H1 (cell line): ENCODE measurements at regions not wholly inside any gene's neighbourhood (a gene's known extent, or its start where the extent isn't known, plus 50 kb on each side); places are given as distances from the start of the nearest gene placed in this dataset.

ENCODE experiments used
- CTCF ChIA-PET: fragments of 300-600 bp; sonication (Branson Sonifier 250); formaldehyde crosslinking; loops from one replicate; lab custom pipeline; 2021; ENCODE audit not compliant: partially characterized antibody; lab: Charles Lee
- POLR2A ChIA-PET: fragments of 300-600 bp; sonication (Branson Sonifier 250); formaldehyde crosslinking; loops from one replicate; lab custom pipeline; 2021; ENCODE audit warnings: inconsistent platforms; ENCODE audit not compliant: partially characterized antibody; lab: Charles Lee
- DNase-seq, 2 experiments: peaks; one replicate each; pipeline versions ENCODE4 v3.0.0 to v3.0.0-alpha.2; 2010 to 2022; ENCODE audit warnings: low spot score in 2 of 2, low read depth in 1 of 2, mixed read lengths in 1 of 2
- FAIRE-seq: peaks from 2 replicates; lab custom pipeline; 2011; peaks lifted over from hg19 to GRCh38; lab: Jason Lieb, UNC
- H2AFZ ChIP-seq: 2 replicates; pipeline ENCODE4 v1.8.1; 2012; ENCODE audit warnings: low read length, inconsistent platforms
- H2AK5ac ChIP-seq: 2 replicates; pipeline ENCODE4 v1.6.1; 2013; ENCODE audit warnings: low read depth, low read length
- H2BK120ac ChIP-seq: replicated peaks from 2 replicates; pipeline ENCODE3; 2013; ENCODE audit warnings: low read depth, low read length, inconsistent platforms
- H2BK12ac ChIP-seq: 2 replicates; pipeline ENCODE4 v1.6.1; 2013; ENCODE audit warnings: low read depth, low read length
- H2BK15ac ChIP-seq: 2 replicates; pipeline ENCODE4 v1.6.1; 2013; ENCODE audit warnings: low read length
- H2BK20ac ChIP-seq: 2 replicates; pipeline ENCODE4 v1.6.1; 2013; ENCODE audit warnings: low read length
- H2BK5ac ChIP-seq: 2 replicates; pipeline ENCODE4 v1.6.1; 2013; ENCODE audit warnings: low read depth, low read length
- H3K14ac ChIP-seq: 2 replicates; pipeline ENCODE4 v1.6.1; 2013; ENCODE audit warnings: inconsistent platforms; ENCODE audit not compliant: insufficient read length
- H3K18ac ChIP-seq: 2 replicates; pipeline ENCODE4 v1.6.1; 2013; ENCODE audit warnings: low read length; ENCODE audit errors: extremely low read depth
- H3K23ac ChIP-seq: 2 replicates; pipeline ENCODE4 v1.6.1; 2013; ENCODE audit warnings: inconsistent platforms; ENCODE audit not compliant: insufficient read length
- H3K23me2 ChIP-seq: 2 replicates; pipeline ENCODE4 v1.6.1; 2013; ENCODE audit warnings: low read depth, low read length
- H3K27ac ChIP-seq: 2 replicates; pipeline ENCODE4 v1.6.1; 2011; ENCODE audit warnings: low read depth, low read length, inconsistent platforms
- H3K27me3 ChIP-seq, 4 experiments: replicated peaks in 1 of 4; 1 replicate in 1 of 4; 2 replicates in 3 of 4; pipeline versions ENCODE4 v1.6.1 to v1.8.1; 2011 to 2013; ENCODE audit warnings: low read length in 3 of 4, mild to moderate bottlenecking in 3 of 4, inconsistent platforms in 2 of 4, mixed read lengths in 2 of 4, moderate library complexity in 1 of 4; ENCODE audit not compliant: control insufficient read depth in 3 of 4, insufficient read depth in 3 of 4; ENCODE audit errors: extremely low read depth in 1 of 4
- H3K36me3 ChIP-seq, 4 experiments: 2 replicates each; pipeline versions ENCODE4 v1.6.1 to v1.8.1; 2011 to 2013; ENCODE audit warnings: mild to moderate bottlenecking in 4 of 4, low read length in 3 of 4, moderate library complexity in 2 of 4, control low read depth in 1 of 4, inconsistent platforms in 1 of 4; ENCODE audit not compliant: insufficient read depth in 4 of 4, control insufficient read depth in 2 of 4
- H3K4ac ChIP-seq: replicated peaks from 2 replicates; pipeline ENCODE3; 2013; ENCODE audit warnings: low read length, low read depth, mixed read lengths, inconsistent platforms; ENCODE audit not compliant: insufficient read length
- H3K4me1 ChIP-seq, 4 experiments: replicated peaks in 1 of 4; 1 replicate in 1 of 4; 2 replicates in 3 of 4; pipeline versions ENCODE4 v1.6.1 to v1.8.1; 2011 to 2013; ENCODE audit warnings: low read length in 3 of 4, inconsistent platforms in 2 of 4, mixed read lengths in 1 of 4; ENCODE audit not compliant: insufficient read depth in 4 of 4, control insufficient read depth in 3 of 4
- H3K4me2 ChIP-seq, 2 experiments: 2 replicates each; pipeline versions ENCODE4 v1.6.1 to v1.8.1; 2011 to 2013; ENCODE audit warnings: low read depth in 2 of 2, low read length in 2 of 2, control low read depth in 1 of 2, inconsistent platforms in 1 of 2, mild to moderate bottlenecking in 1 of 2; ENCODE audit not compliant: insufficient read depth in 1 of 2
- H3K4me3 ChIP-seq, 4 experiments: fragments of 200-600, 300-600 bp in 1 of 4; sonication (generic), shearing (Covaris generic), sonication (Bioruptor Twin) in 1 of 4; 2 replicates each; pipeline versions ENCODE4 v1.5.1 to v1.8.1; 2011 to 2016; ENCODE audit warnings: low read length in 4 of 4, low read depth in 3 of 4, control low read depth in 2 of 4, inconsistent platforms in 2 of 4, mild to moderate bottlenecking in 2 of 4, mixed read lengths in 1 of 4, moderate library complexity in 1 of 4; ENCODE audit not compliant: insufficient read depth in 2 of 4; ENCODE audit errors: extremely low read depth in 1 of 4
- H3K56ac ChIP-seq: replicated peaks from 2 replicates; pipeline ENCODE3; 2013; ENCODE audit warnings: low read depth, mild to moderate bottlenecking, mixed read lengths, low read length, inconsistent platforms; ENCODE audit not compliant: insufficient read length
- H3K79me1 ChIP-seq: 2 replicates; pipeline ENCODE4 v1.6.1; 2013; ENCODE audit warnings: low read depth, low read length, control low read depth
- H3K79me2 ChIP-seq, 2 experiments: 2 replicates each; pipeline versions ENCODE4 v1.6.1 to v1.8.1; 2012 to 2013; ENCODE audit warnings: low read length in 2 of 2, mild to moderate bottlenecking in 2 of 2, inconsistent platforms in 1 of 2; ENCODE audit not compliant: insufficient read depth in 2 of 2, control insufficient read depth in 1 of 2
- H3K9ac ChIP-seq, 4 experiments: replicated peaks in 1 of 4; 1 replicate in 1 of 4; 2 replicates in 3 of 4; pipeline versions ENCODE4 v1.6.1 to v1.8.1; 2011 to 2013; ENCODE audit warnings: low read depth in 3 of 4, low read length in 3 of 4, control low read depth in 2 of 4, mild to moderate bottlenecking in 2 of 4, moderate library complexity in 2 of 4, inconsistent platforms in 1 of 4; ENCODE audit errors: extremely low read depth in 1 of 4
- H3K9me3 ChIP-seq, 2 experiments: 2 replicates each; pipeline versions ENCODE4 v1.6.1 to v1.8.1; 2012 to 2013; ENCODE audit warnings: mild to moderate bottlenecking in 2 of 2, moderate library complexity in 2 of 2, control low read depth in 1 of 2, inconsistent platforms in 1 of 2, low read depth in 1 of 2, low read length in 1 of 2, mixed read lengths in 1 of 2; ENCODE audit not compliant: insufficient read depth in 2 of 2
- H4K20me1 ChIP-seq, 2 experiments: replicated peaks in 1 of 2; 2 replicates each; pipeline versions ENCODE3 to v1.8.1; 2011 to 2013; ENCODE audit warnings: inconsistent platforms in 2 of 2, low read length in 2 of 2, mild to moderate bottlenecking in 1 of 2; ENCODE audit not compliant: insufficient read depth in 2 of 2, control insufficient read depth in 1 of 2
- H4K5ac ChIP-seq: 2 replicates; pipeline ENCODE4 v1.6.1; 2013; ENCODE audit warnings: low read length, low read depth, mixed read lengths, inconsistent platforms; ENCODE audit not compliant: insufficient read length
- H4K8ac ChIP-seq: 2 replicates; pipeline ENCODE4 v1.8.0; 2013; ENCODE audit warnings: mild to moderate bottlenecking, moderate library complexity, low read length, inconsistent platforms; ENCODE audit not compliant: insufficient read depth; ENCODE audit errors: extremely low read depth
- H4K91ac ChIP-seq: replicated peaks from 2 replicates; pipeline ENCODE3; 2013; ENCODE audit warnings: low read length, mixed read lengths, inconsistent platforms; ENCODE audit not compliant: insufficient read length
- BRCA1 ChIP-seq: IDR thresholded peaks from 2 replicates; pipeline ENCODE4 v1.6.1; 2012; ENCODE audit warnings: low read depth, low read length, improper control_type of control experiment
- CEBPB ChIP-seq: IDR thresholded peaks from 2 replicates; pipeline ENCODE4 v1.6.1; 2012; ENCODE audit warnings: low read depth, low read length
- CTBP2 ChIP-seq: IDR thresholded peaks from 2 replicates; pipeline ENCODE4 v1.7.0; 2011; ENCODE audit warnings: borderline replicate concordance, mild to moderate bottlenecking, moderate library complexity, mixed read lengths, low read length; ENCODE audit not compliant: insufficient read depth, insufficient read length
- HDAC2 ChIP-seq, 2 experiments: fragments of 300-600 bp in 1 of 2; sonication (generic) in 1 of 2; IDR thresholded peaks; 2 replicates each; pipeline ENCODE4 v1.6.1; 2011 to 2012; ENCODE audit warnings: low read depth in 2 of 2, low read length in 2 of 2, mild to moderate bottlenecking in 2 of 2, moderate library complexity in 2 of 2, borderline replicate concordance in 1 of 2, inconsistent platforms in 1 of 2
- HDAC6 ChIP-seq: IDR thresholded peaks from one replicate; pipeline ENCODE4 v1.7.1; 2012; ENCODE audit warnings: low read depth, mild to moderate bottlenecking, inconsistent platforms, low read length, moderate library complexity
- POLR2A ChIP-seq, 2 experiments: IDR thresholded peaks; 1 replicate in 1 of 2; 2 replicates in 1 of 2; pipeline ENCODE4 v1.6.1; 2011; ENCODE audit warnings: low read depth in 2 of 2, low read length in 2 of 2, mild to moderate bottlenecking in 2 of 2; ENCODE audit errors: control extremely low read depth in 1 of 2
- TAF1 ChIP-seq: IDR thresholded peaks from 2 replicates; pipeline ENCODE4 v1.6.1; 2011; ENCODE audit warnings: mild to moderate bottlenecking, low read depth, low read length
- TAF7 ChIP-seq: optimal IDR thresholded peaks from 2 replicates; pipeline ENCODE3; 2011; ENCODE audit warnings: low read depth, mild to moderate bottlenecking, inconsistent platforms, low read length, moderate library complexity, borderline replicate concordance
- TCF12 ChIP-seq: IDR thresholded peaks from 2 replicates; pipeline ENCODE4 v1.6.1; 2011; ENCODE audit warnings: low read depth, mild to moderate bottlenecking, low read length
- TEAD4 ChIP-seq: IDR thresholded peaks from 2 replicates; pipeline ENCODE4 v1.6.1; 2012; ENCODE audit warnings: low read depth, low read length, inconsistent platforms, mixed read lengths
- ZNF274 ChIP-seq: IDR thresholded peaks from 2 replicates; pipeline ENCODE4 v1.7.0; 2012; ENCODE audit warnings: low read length, borderline replicate concordance; ENCODE audit errors: extremely low read depth
- WGBS, 2 experiments: shearing (Covaris generic) in 1 of 2; methylation state at CpG; one replicate each; pipeline versions ENCODE4 v1.1.6 to v1.1.7; 2013 to 2015; ENCODE audit warnings: low lambda C conversion rate in 2 of 2, mixed read lengths in 2 of 2, inconsistent platforms in 1 of 2, low coverage in 1 of 2, missing lambda C conversion rate in 1 of 2; ENCODE audit not compliant: insufficient replicate concordance in 2 of 2, insufficient coverage in 1 of 2, insufficient read length in 1 of 2; ENCODE audit errors: extremely low coverage in 1 of 2, missing lambda C conversion rate in 1 of 2; 5-methylcytosine and 5-hydroxymethylcytosine counted together
- TF ChIP-seq, protein P1 (sequence below): IDR thresholded peaks from 2 replicates; pipeline ENCODE4 v1.6.1; 2012; ENCODE audit warnings: low read length, inconsistent platforms

DNA sequence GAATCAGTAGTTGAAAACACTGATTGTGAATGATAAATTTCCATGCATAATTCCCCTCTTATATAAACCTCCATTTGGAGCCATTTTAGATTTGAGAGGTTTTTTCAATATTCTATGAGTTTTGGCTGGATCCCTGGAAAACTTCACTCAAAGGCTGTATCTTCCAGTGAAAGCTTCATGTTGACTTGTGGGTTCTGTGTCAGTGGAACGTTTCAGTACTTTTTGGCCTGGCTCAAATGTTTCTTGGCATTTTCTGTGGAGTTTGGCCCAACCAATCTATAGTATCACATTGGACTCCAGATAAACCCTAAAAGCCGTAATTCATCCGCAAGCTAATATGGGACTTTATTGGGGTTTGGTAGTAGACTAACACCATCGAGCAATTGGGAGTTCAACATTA lies 172.6 kb upstream of the PRPS1L1 start:
- no peak overlapping the region for H4K8ac ChIP-seq
- H3K56ac ChIP-seq: no peak overlapping the region
- H2BK5ac ChIP-seq: no peak overlapping the region
- no peaks in the 10 kb centered on the region for H3K79me2 ChIP-seq
- H3K27me3 ChIP-seq: no peaks in the 10 kb centered on the region
- no peak overlapping the region for H2BK20ac ChIP-seq
- H2BK120ac ChIP-seq: no peak overlapping the region
- H4K20me1 ChIP-seq: no peaks in the 10 kb centered on the region
- FAIRE-seq (no peak), DNase-seq (no peak)
- no peak overlapping the region for H2BK12ac ChIP-seq
- H3K79me1 ChIP-seq: no peaks in the 10 kb centered on the region
- H3K9me3 ChIP-seq: no peaks in the 10 kb centered on the region
- H3K9ac ChIP-seq: no peak overlapping the region
- no peak overlapping the region for H4K5ac ChIP-seq
- H3K4me2 ChIP-seq: no peak overlapping the region
- H3K27ac ChIP-seq: no peak overlapping the region
- H3K36me3 ChIP-seq: no peaks in the 10 kb centered on the region
- no peak overlapping the region for H2BK15ac ChIP-seq
- no peak overlapping the region for H2AK5ac ChIP-seq
- H3K4me3 ChIP-seq: no peak overlapping the region
- no peak overlapping the region for H3K23ac ChIP-seq
- H4K91ac ChIP-seq: no peak overlapping the region
- no peak overlapping the region for H3K4ac ChIP-seq
- ChIA-PET POLR2A (no interaction called here), CTCF (interaction anchor here (1.1 to 1.9 kb wide), 4 partner anchors 8 to 145 kb away, joined by 4 to 8 read pairs (median 5); no protein-coding TSS in a partner anchor)
- H3K23me2 ChIP-seq: no peaks in the 10 kb centered on the region; the same call in 1 of the 2 replicates
- WGBS, 2 experiments: 75% methylated on average over 4 of the region's 4 CpGs; no CpG with 5 or more reads in 1 of the 2 experiments
- no peak overlapping the region for H3K18ac ChIP-seq
- H3K14ac ChIP-seq: no peak overlapping the region
- H2AFZ ChIP-seq: no peak overlapping the region
- H3K4me1 ChIP-seq: no peaks in the 10 kb centered on the region
- TF ChIP-seq CEBPB (no peak), POLR2A (IDR thresholded peaks at IDR 0.05; ENCODE audit: control extremely low read depth in 1 of 2, low read depth in 2 of 2, low read length in 2 of 2) (no peak), BRCA1 (no peak), CTBP2 (no peak), TCF12 (no peak), TAF7 (no peak), ZNF274 (no peak), HDAC2 (IDR thresholded peaks at IDR 0.05; ENCODE audit: borderline replicate concordance in 1 of 2, low read depth in 2 of 2, low read length in 2 of 2) (no peak), TAF1 (no peak), TEAD4 (no peak), HDAC6 (no peak)
- TF ChIP-seq, protein P1, sequence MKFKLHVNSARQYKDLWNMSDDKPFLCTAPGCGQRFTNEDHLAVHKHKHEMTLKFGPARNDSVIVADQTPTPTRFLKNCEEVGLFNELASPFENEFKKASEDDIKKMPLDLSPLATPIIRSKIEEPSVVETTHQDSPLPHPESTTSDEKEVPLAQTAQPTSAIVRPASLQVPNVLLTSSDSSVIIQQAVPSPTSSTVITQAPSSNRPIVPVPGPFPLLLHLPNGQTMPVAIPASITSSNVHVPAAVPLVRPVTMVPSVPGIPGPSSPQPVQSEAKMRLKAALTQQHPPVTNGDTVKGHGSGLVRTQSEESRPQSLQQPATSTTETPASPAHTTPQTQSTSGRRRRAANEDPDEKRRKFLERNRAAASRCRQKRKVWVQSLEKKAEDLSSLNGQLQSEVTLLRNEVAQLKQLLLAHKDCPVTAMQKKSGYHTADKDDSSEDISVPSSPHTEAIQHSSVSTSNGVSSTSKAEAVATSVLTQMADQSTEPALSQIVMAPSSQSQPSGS: no peak
